NCI-H748 treated with DMSO at 0.1 percent for 48 hours (cell line): ENCODE measurements at regions not wholly inside any gene's neighbourhood (a gene's known extent, or its start where the extent isn't known, plus 50 kb on each side); places are given as distances from the start of the nearest gene placed in this dataset.
"Not testable (repeated sequence)": the region's sequence is repeated elsewhere in the genome, so short reads cannot be mapped to it uniquely, and the experiment has no call there.

Source experiments
- DNase-seq: peaks from one replicate; lab custom pipeline; 2025; lab: John Stamatoyannopoulos, UW

DNA sequence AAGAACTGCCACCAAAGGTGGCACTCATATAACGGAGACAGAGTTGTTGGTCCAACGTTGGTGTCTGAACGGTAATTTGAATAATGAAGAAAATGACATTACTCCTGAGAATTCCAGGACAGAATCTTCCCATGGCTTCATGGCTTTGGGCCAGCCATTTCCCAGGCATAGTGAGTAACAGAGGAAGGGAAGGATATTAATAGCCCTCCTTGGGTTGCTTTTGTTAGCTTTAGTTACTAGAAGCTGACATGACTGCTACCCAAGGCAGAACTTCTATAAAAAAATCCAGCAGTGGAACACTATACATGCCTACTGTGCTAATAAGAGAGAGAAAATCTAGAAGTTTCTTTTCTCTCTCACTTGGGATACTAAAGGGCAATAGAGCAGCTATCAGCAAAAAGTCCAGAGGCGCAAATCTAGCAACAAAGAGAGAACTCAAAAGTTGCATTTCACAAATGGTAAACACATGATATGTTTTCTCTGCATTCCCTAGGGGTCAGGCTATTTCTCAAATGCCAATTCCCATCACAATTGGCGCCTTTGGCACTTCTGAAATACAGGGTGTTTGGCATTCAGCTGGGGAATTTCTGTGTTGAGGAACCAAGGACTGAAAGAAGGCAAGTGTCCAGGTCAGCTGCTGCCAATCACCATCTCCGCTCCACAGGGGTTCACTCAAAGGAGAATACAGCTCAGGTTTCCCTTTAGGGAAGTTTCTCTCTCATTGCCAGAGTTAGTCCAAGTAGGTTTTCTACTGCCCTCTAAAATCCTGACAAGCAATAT lies 160.8 kb upstream of the KYNU start:
- DNase-seq: no peak

DNA sequence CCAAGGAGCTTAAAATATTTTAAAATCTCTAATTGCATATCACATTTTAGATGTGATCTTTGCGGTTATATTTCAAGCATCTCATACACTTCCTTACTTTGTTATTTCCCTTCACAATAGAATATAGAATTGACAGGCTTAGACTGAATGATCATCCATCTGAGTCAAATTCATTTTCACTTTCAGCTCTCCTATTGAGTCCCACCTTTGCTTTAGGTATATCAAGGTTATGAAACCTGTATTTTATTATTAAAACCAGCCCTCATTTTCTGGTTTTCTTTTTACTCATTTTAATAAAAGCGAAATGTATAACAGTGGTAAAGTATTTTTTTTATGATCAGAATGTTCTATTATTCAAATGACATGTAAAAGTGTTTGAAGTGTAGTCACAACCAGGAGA lies 162.9 kb upstream of the KYNU start:
- DNase-seq: no peak

DNA sequence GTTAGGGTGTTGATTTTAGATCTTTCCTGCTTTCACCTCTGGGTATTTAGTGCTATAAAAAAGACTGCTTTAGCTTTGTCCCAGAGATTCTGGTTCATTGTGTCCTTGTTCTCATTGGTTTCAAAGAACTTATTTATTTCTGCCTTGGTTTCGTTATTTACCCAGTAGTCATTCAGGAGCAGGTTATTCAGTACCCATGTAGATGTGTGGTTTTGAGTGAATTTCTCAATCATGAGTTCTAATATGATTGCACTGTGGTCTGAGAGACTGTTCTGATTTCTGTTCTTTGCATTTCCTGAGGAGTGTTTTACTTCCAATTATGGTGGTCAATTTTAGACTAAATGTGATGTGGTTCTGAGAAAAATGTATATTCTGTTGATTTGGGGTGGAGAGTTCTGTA lies 167.1 kb upstream of the KYNU start:
- no peak for DNase-seq

DNA sequence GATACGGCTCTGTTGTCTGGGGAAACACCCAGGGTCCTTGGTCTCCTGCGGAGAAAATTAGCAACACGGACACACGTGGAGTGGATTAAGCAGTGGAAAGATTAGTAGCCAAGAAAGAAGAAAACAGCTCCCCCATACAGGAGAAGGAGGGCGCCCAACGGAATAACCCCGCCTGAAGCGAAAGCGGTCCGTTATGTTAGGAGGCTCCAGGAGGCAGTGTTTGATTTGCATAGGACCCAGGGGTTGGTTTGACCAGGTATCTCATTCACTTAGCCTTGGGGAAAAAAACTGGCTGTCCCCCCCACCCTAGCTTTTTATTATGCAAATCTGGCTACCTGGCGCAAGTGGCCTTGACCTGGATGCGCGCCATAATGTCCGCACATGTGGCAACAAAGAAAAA lies 170.1 kb upstream of the KYNU start:
- no peak for DNase-seq

GRCh38 chr2:142702397-142702796 lies 175.1 kb upstream of the KYNU start:
- not testable (repeated sequence) for DNase-seq

- not testable (repeated sequence) for DNase-seq
These were observed 181.9 kb upstream of the KYNU start for GRCh38 chr2:142695350-142696257.

GRCh38 chr2:142694282-142694681 lies 183.2 kb upstream of the KYNU start:
- no peak for DNase-seq

DNA sequence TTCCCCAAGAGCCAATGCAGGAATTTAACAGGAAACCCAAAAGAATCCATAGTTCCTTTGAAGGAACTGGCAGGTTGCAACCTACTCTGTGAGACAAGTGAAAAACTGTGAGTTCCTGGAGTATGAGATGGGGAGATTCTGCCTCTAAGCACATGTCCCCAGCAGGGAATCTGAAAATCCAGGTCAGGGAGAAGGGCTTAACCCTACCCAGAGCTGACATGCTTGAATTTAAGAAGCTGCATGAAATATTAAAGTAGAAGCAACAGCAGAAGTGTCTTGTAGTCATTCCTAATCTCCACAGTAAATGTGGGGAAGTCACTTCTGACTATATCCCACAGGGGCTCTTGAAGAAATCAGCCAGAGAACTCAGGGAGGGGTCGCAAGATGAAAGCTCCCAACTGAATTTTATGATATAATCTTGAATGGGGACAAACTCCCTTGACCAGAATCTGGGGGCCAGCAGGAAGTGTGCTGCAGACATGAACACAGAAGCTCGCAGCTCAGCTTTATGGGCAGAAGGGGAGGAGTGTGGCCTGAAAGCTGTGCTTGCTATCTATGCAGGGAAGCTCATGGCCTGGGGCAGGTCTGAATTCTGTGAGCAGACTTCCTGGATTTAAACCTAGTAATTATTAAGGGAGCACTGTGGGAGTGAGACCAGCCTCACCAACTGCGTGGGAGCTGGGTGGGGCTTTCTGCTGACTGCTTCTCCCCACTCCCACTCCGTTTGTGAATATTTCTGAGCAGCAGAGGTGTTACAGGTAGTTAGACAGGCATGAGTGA lies 184.1 kb upstream of the KYNU start:
- DNase-seq: no peak

GRCh38 chr2:142688856-142689605 lies 188.4 kb upstream of the KYNU start:
- DNase-seq: no peak

DNA sequence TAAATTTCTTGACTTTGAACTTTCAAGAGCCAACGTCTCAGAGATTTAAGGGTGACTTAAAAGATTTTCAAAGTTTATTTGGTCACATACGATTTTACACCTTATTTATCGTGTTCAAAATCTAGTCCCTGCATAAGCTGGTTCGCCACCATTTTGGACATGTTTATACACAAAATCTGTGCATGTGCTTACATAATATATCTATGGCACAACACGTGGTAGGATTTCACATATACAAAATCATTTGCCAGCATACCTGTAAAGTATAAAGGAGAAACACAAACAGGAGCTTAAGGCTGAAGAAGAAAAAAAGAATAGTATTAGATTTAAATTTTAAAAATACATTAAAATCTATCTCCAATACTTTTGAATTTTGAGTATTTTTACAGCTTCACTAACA lies 190.0 kb upstream of the KYNU start:
- DNase-seq: no peak

GRCh38 chr2:142687075-142687474 lies 190.4 kb upstream of the KYNU start:
- no peak for DNase-seq

GRCh38 chr2:142684667-142685066 lies 192.8 kb upstream of the KYNU start:
- DNase-seq: no peak

DNA sequence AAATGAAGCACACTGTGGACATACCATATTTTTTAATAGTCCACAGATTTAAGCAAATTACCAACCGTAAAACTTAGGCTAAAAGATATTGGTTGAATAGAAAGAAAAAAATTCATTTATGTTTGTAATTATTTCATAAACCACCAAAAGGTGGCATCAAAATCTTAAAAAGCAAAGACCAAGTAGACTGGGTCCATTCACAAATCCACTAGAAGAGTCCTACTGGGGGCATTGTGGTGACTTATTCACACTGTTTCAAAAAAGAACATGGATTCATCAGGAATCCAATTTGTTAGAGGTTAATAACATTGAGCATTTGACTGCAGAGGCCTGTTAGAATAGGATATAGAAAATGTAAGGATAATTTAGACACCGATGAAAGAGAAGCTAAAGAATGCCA lies 194.9 kb upstream of the KYNU start:
- no peak for DNase-seq

GRCh38 chr2:142681952-142682351 lies 195.5 kb upstream of the KYNU start:
- DNase-seq: no peak

DNA sequence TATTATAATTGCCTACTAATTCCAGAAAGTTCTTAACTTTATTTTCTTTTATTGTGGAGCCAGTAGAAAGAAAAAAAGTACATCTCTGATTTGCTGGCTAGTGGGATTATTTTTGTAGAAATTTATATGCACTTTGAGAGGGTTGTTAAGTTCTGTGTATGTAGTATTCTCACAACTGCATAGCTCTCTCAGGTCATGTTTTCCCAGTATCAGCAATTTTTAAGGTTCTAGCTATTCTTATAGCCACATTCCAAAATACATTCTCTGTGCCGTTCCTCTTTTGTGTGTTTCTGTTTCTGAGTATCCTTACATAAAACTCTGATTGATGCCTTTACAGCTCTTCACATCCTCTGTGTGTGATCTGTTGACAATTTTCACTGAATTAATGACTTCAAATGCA lies 199.3 kb upstream of the KYNU start:
- no peak for DNase-seq

- DNase-seq: no peak
These were observed 202.1 kb upstream of the KYNU start for GRCh38 chr2:142675398-142675797.

GRCh38 chr2:142673836-142674235 lies 203.6 kb upstream of the KYNU start:
- no peak for DNase-seq

- no peak for DNase-seq
These were observed 204.8 kb upstream of the KYNU start for GRCh38 chr2:142672698-142673097.

- no peak for DNase-seq
These were observed 207.1 kb upstream of the KYNU start for GRCh38 chr2:142670362-142670761.

DNA sequence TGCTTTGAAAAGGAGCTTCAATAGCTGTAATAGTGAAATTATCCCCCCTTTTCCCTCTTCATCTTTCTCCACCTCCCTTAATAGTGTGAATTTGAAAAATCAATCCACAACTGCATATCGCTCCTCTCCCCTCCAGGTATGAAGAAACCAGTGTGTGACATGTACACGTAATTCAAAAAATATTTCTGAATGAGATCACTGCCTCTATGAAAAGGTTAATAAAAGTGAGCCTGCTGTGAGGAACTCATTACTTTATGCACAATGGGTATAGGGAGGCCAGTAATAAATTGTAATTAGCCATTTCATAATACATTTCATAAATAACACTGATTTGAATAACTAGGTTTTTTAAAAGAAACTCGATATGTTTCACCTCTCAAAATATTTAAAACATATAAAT lies 209.0 kb upstream of the KYNU start:
- no peak for DNase-seq

DNA sequence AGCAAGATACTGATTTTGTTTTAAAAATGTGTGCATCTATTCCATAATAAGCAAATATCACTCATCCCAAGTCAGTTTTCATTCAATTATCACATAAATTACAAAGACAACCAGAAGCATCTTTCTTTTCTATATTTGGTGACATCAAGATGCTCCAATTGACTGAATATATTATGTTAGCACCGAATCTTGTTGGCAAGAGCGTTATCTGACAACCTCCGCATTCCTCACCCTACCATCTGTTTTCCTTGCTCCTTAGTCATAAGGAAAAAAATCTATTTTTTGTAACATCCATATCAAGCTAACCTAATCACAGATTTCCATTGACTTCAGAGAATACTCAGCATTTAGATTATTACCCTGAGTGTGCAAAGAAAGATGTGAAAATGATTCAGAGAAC lies 212.2 kb upstream of the KYNU start:
- DNase-seq: no peak

DNA sequence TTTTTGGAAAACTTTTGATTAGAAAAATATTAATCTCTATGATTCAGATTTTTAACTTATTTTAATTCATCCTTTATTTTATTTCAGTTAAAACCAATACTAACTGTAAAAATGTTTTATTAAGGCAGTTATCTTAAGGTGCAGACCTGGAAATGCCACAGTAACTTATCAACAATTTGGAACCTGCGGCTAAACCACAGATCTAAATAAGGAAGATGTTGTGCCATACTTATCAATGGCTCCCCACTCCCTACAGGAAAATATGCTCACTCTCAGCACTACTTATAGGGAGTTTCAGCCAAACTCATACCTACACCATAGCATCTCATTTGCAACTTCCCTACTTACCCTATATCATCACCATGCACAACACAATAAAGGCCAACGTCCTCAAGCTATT lies 226.9 kb upstream of the KYNU start:
- DNase-seq: no peak
